GM12872 (cell line): ENCODE measurements at regions not wholly inside any gene's neighbourhood (a gene's known extent, or its start where the extent isn't known, plus 50 kb on each side); places are given as distances from the start of the nearest gene placed in this dataset.

Source experiments
- TF ChIP-seq, protein P1 (sequence below): IDR thresholded peaks from 3 replicates; pipeline ENCODE4 v1.5.1; 2011; ENCODE audit warnings: low read depth, mild to moderate bottlenecking, low read length, moderate library complexity; ENCODE audit not compliant: insufficient read depth

GRCh38 chr10:94174838-94175237 is 181.1 kb downstream of the PLCE1 start:
- TF ChIP-seq, protein P1, sequence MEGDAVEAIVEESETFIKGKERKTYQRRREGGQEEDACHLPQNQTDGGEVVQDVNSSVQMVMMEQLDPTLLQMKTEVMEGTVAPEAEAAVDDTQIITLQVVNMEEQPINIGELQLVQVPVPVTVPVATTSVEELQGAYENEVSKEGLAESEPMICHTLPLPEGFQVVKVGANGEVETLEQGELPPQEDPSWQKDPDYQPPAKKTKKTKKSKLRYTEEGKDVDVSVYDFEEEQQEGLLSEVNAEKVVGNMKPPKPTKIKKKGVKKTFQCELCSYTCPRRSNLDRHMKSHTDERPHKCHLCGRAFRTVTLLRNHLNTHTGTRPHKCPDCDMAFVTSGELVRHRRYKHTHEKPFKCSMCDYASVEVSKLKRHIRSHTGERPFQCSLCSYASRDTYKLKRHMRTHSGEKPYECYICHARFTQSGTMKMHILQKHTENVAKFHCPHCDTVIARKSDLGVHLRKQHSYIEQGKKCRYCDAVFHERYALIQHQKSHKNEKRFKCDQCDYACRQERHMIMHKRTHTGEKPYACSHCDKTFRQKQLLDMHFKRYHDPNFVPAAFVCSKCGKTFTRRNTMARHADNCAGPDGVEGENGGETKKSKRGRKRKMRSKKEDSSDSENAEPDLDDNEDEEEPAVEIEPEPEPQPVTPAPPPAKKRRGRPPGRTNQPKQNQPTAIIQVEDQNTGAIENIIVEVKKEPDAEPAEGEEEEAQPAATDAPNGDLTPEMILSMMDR: no peak

DNA sequence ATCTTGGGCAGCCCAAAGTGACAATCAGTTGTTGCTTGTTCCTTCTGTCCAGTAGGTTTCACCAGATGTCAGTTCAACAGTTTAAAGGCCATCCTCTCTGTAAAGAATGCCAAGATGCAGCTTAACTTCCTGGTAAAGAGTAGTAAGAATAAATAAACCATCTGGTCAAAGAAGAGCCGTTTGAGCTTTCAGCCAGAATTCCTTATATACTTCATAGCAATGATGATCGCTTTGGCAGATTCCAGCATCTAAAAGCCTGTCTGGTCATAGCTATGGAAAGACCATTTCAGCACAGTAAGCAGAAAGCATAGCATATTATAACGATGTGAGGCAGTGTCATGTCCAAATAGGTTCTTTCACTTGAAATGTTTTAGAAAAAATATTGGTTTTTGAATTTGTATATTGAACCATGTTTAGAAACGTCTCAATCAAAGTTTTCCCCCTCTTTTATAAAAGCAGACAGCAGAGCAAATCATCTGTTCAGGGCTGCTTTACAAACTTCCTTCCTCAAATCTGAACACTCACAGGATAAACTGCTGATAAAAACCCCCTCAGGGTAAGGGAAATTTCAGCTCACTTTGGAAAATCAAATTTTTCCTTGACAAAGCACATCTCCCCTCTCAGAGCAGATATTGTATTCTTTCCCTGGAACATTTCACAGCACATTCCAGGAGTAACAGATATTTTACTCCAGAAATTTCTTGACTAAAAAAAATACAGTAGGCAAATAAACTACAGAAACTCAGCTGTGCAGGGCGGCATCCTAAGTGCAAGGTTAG is 184.1 kb downstream of the NOC3L start:
- TF ChIP-seq, protein P1: no peak

GRCh38 chr10:94180576-94180975 is 182.2 kb downstream of the NOC3L start:
- TF ChIP-seq, protein P1: no peak

DNA sequence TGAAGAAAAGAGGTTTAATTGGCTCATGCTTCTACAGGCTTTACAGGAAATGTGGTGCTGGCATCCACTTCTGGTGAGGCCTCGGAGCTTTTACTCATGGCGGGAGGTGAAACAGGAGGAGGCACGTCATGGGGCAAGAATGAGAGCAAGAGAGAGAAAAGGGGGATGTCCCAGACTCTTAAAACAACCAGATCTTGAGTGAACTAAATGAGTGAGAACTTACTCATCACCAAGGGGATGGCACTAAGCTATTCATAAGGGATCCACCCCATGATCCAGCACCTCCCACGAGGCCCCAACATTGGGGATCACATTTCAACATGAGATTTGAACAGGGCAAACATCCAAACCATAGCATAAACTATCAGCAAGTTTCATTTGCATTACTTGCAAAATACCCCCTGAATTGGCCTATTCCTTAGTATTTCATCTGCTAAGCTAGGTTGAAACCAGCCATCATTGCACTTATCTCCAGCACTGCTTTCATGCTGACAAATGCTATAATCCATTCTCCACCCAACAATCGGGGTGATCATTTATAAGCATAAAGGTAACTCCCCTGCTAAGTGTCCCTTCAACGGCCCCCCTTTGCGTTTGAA is 179.0 kb downstream of the NOC3L start:
- TF ChIP-seq, protein P1: no peak

- TF ChIP-seq, protein P1: no peak
Measured at GRCh38 chr10:94186722-94187121, 176.0 kb downstream of the NOC3L start.

GRCh38 chr10:94192333-94192732 is 170.4 kb downstream of the NOC3L start:
- TF ChIP-seq, protein P1: no peak

GRCh38 chr10:94192974-94193373 is 169.8 kb downstream of the NOC3L start:
- TF ChIP-seq, protein P1: no peak
